NCI-H446 (cell line): ENCODE measurements at regions not wholly inside any gene's neighbourhood (a gene's known extent, or its start where the extent isn't known, plus 50 kb on each side); places are given as distances from the start of the nearest gene placed in this dataset.
"Not testable (repeated sequence)": the region's sequence is repeated elsewhere in the genome, so short reads cannot be mapped to it uniquely, and the experiment has no call there.

ENCODE experiments used
- DNase-seq, 2 experiments: peaks; one replicate each; lab custom pipeline; 2025; lab: John Stamatoyannopoulos, UW

GRCh38 chr6:156451088-156451487 is 326.1 kb upstream of the ARID1B start:
- DNase-seq = no peak

- DNase-seq = no peak
Observed at GRCh38 chr6:156450421-156450820, 326.8 kb upstream of the ARID1B start.

- no peak for DNase-seq
Observed at GRCh38 chr6:156449569-156449968, 327.6 kb upstream of the ARID1B start.

- no peak for DNase-seq
Observed at GRCh38 chr6:156449128-156449527, 328.1 kb upstream of the ARID1B start.

GRCh38 chr6:156448579-156448978 is 328.6 kb upstream of the ARID1B start:
- DNase-seq = no peak

GRCh38 chr6:156440688-156441087 is 336.5 kb upstream of the ARID1B start:
- DNase-seq = no peak

- no peak for DNase-seq
Observed at GRCh38 chr6:156438350-156438923, 338.7 kb upstream of the ARID1B start.

- no peak for DNase-seq
Observed at GRCh38 chr6:156437121-156437879, 339.9 kb upstream of the ARID1B start.

- DNase-seq = no peak
Observed at GRCh38 chr6:156434795-156435190, 342.4 kb upstream of the ARID1B start.

- DNase-seq = no peak
Observed at GRCh38 chr6:156434049-156434794, 343.0 kb upstream of the ARID1B start.

GRCh38 chr6:156432543-156432942 is 344.6 kb upstream of the ARID1B start:
- no peak for DNase-seq

GRCh38 chr6:156430386-156430785 is 346.8 kb upstream of the ARID1B start:
- no peak for DNase-seq

- DNase-seq = no peak
Observed at GRCh38 chr6:156427345-156427744, 349.8 kb upstream of the ARID1B start.

GRCh38 chr6:156425359-156426020 is 351.7 kb upstream of the ARID1B start:
- DNase-seq = no peak

- no peak for DNase-seq
Observed at GRCh38 chr6:156423829-156424228, 353.3 kb upstream of the ARID1B start.

- DNase-seq = no peak
Observed at GRCh38 chr6:156423075-156423474, 354.1 kb upstream of the ARID1B start.

- no peak for DNase-seq
Observed at GRCh38 chr6:156421933-156422332, 355.2 kb upstream of the ARID1B start.

GRCh38 chr6:156421301-156421700 is 355.9 kb upstream of the ARID1B start:
- DNase-seq = not testable (repeated sequence)

GRCh38 chr6:156420172-156420993 is 356.8 kb upstream of the ARID1B start:
- no peak for DNase-seq

- DNase-seq = no peak
Observed at GRCh38 chr6:156419594-156419993, 357.6 kb upstream of the ARID1B start.

- DNase-seq = no peak
Observed at GRCh38 chr6:156418253-156418652, 358.9 kb upstream of the ARID1B start.

GRCh38 chr6:156416391-156416790 is 360.8 kb upstream of the ARID1B start:
- no peak for DNase-seq
